ENCODE measurements at regions not wholly inside any gene's neighbourhood (a gene's known extent, or its start where the extent isn't known, plus 50 kb on each side); places are given as distances from the start of the nearest gene placed in this dataset.

- Histone ChIP-seq H3K9ac (ENCODE audit: low read length) (no peak overlapping the region), H3K9me3 (ENCODE audit: control insufficient read depth, low read length) (no peaks in the 10 kb centered on the region)
- 11% methylated on average over 4 of the region's 5 CpGs for WGBS
Observed at GRCh38 chr9:90142580-90142979, 500.0 kb downstream of the DIRAS2 start.

GRCh38 chr9:90147426-90147825, 495.2 kb downstream of the DIRAS2 start:
- no peak overlapping the region for H3K23ac ChIP-seq (ENCODE audit: low read length in 2 of 2)
- no peak for DNase-seq
- H3K9me3 ChIP-seq (ENCODE audit: control insufficient read depth, low read length) = no peaks in the 10 kb centered on the region
- no peak overlapping the region for H2AK5ac ChIP-seq (ENCODE audit: low read length, severe bottlenecking)
- no peaks in the 10 kb centered on the region for H3K79me1 ChIP-seq (replicated peaks; ENCODE audit: low read length, poor library complexity, severe bottlenecking)
- H2BK5ac ChIP-seq (ENCODE audit: low read depth, low read length, poor library complexity, severe bottlenecking) = no peak overlapping the region
- no peak overlapping the region for H3K14ac ChIP-seq (ENCODE audit: low read length in 2 of 2)
- H3K4me1 ChIP-seq (ENCODE audit: control insufficient read depth, insufficient read depth, low read depth, low read length) = no peaks in the 10 kb centered on the region
- H3K4me2 ChIP-seq (ENCODE audit: low read length, poor library complexity, severe bottlenecking) = no peak overlapping the region
- no peak overlapping the region for H3K4me3 ChIP-seq (ENCODE audit: insufficient read depth in 1 of 2, low read depth in 1 of 2, low read length in 2 of 2)
- H3K27ac ChIP-seq (ENCODE audit: low read length, poor library complexity, severe bottlenecking) = no peak overlapping the region
- no peak overlapping the region for H2BK12ac ChIP-seq (ENCODE audit: low read length in 2 of 2)
- H4K8ac ChIP-seq (ENCODE audit: low read length) = no peak overlapping the region
- no peak overlapping the region for H2BK15ac ChIP-seq (ENCODE audit: low read depth, poor library complexity, severe bottlenecking)
- H3K27me3 ChIP-seq (ENCODE audit: control insufficient read depth in 1 of 2, insufficient read depth in 1 of 2, low read length in 2 of 2) = no peaks in the 10 kb centered on the region
- no peak overlapping the region for H2AFZ ChIP-seq (ENCODE audit: low read depth, low read length)
- H3K18ac ChIP-seq (ENCODE audit: low read depth in 1 of 2, low read length in 2 of 2) = no peak overlapping the region
- no peak overlapping the region for H2BK120ac ChIP-seq (ENCODE audit: low read depth, low read length)
- H4K91ac ChIP-seq (ENCODE audit: low read length) = no peak overlapping the region
- 80% methylated on average over 2 of the region's 3 CpGs for WGBS
- H3K36me3 ChIP-seq (ENCODE audit: control insufficient read depth in 1 of 2, insufficient read depth in 2 of 2, low read depth in 1 of 2, low read length in 2 of 2) = no peaks in the 10 kb centered on the region
- no peak overlapping the region for H3K4ac ChIP-seq (ENCODE audit: low read depth in 1 of 2, low read length in 2 of 2)
- H3K9ac ChIP-seq (ENCODE audit: low read length) = no peak overlapping the region

More at GRCh38 chr9:90142580-90142979, 500.0 kb downstream of the DIRAS2 start:
- Histone ChIP-seq H3K27ac (ENCODE audit: low read length, poor library complexity, severe bottlenecking) (no peak overlapping the region), H4K91ac (ENCODE audit: low read length) (no peak overlapping the region), H3K18ac (ENCODE audit: low read depth in 1 of 2, low read length in 2 of 2) (no peak overlapping the region), H2BK15ac (ENCODE audit: low read depth, poor library complexity, severe bottlenecking) (no peak overlapping the region), H3K4me3 (ENCODE audit: insufficient read depth in 1 of 2, low read depth in 1 of 2, low read length in 2 of 2) (no peak overlapping the region), H3K4me1 (ENCODE audit: control insufficient read depth, insufficient read depth, low read depth, low read length) (no peaks in the 10 kb centered on the region), H3K79me1 (replicated peaks; ENCODE audit: low read length, poor library complexity, severe bottlenecking) (no peaks in the 10 kb centered on the region), H2BK5ac (ENCODE audit: low read depth, low read length, poor library complexity, severe bottlenecking) (no peak overlapping the region), H3K4me2 (ENCODE audit: low read length, poor library complexity, severe bottlenecking) (no peak overlapping the region), H4K8ac (ENCODE audit: low read length) (no peak overlapping the region), H2AK5ac (ENCODE audit: low read length, severe bottlenecking) (no peak overlapping the region), H3K23ac (ENCODE audit: low read length in 2 of 2) (no peak overlapping the region), H3K4ac (ENCODE audit: low read depth in 1 of 2, low read length in 2 of 2) (no peak overlapping the region), H2BK120ac (ENCODE audit: low read depth, low read length) (no peak overlapping the region), H2AFZ (ENCODE audit: low read depth, low read length) (no peak overlapping the region), H3K36me3 (ENCODE audit: control insufficient read depth in 1 of 2, insufficient read depth in 2 of 2, low read depth in 1 of 2, low read length in 2 of 2) (no peaks in the 10 kb centered on the region), H2BK12ac (ENCODE audit: low read length in 2 of 2) (no peak overlapping the region), H3K14ac (ENCODE audit: low read length in 2 of 2) (no peak overlapping the region), H3K27me3 (ENCODE audit: control insufficient read depth in 1 of 2, insufficient read depth in 1 of 2, low read length in 2 of 2) (peaks cover 0 to 5% of the 10 kb centered on the region in 2 experiments)
- DNase-seq = peak; percentile 50

GRCh38 chr9:90156318-90156717, 486.3 kb downstream of the DIRAS2 start:
- Histone ChIP-seq H3K4me1 (ENCODE audit: control insufficient read depth, insufficient read depth, low read depth, low read length) (no peaks in the 10 kb centered on the region), H2BK120ac (ENCODE audit: low read depth, low read length) (no peak overlapping the region), H4K91ac (ENCODE audit: low read length) (no peak overlapping the region), H3K9ac (ENCODE audit: low read length) (no peak overlapping the region), H2BK12ac (ENCODE audit: low read length in 2 of 2) (no peak overlapping the region), H4K8ac (ENCODE audit: low read length) (no peak overlapping the region), H3K36me3 (ENCODE audit: control insufficient read depth in 1 of 2, insufficient read depth in 2 of 2, low read depth in 1 of 2, low read length in 2 of 2) (no peaks in the 10 kb centered on the region), H3K18ac (ENCODE audit: low read depth in 1 of 2, low read length in 2 of 2) (no peak overlapping the region), H3K4me3 (ENCODE audit: insufficient read depth in 1 of 2, low read depth in 1 of 2, low read length in 2 of 2) (no peak overlapping the region), H2AFZ (ENCODE audit: low read depth, low read length) (no peak overlapping the region), H3K4ac (ENCODE audit: low read depth in 1 of 2, low read length in 2 of 2) (no peak overlapping the region), H3K79me1 (replicated peaks; ENCODE audit: low read length, poor library complexity, severe bottlenecking) (no peaks in the 10 kb centered on the region), H3K27me3 (ENCODE audit: control insufficient read depth in 1 of 2, insufficient read depth in 1 of 2, low read length in 2 of 2) (peaks cover 0 to 20% of the 10 kb centered on the region in 2 experiments), H3K9me3 (ENCODE audit: control insufficient read depth, low read length) (no peaks in the 10 kb centered on the region), H3K4me2 (ENCODE audit: low read length, poor library complexity, severe bottlenecking) (no peak overlapping the region), H2BK15ac (ENCODE audit: low read depth, poor library complexity, severe bottlenecking) (no peak overlapping the region), H3K14ac (ENCODE audit: low read length in 2 of 2) (no peak overlapping the region), H2AK5ac (ENCODE audit: low read length, severe bottlenecking) (no peak overlapping the region), H2BK5ac (ENCODE audit: low read depth, low read length, poor library complexity, severe bottlenecking) (no peak overlapping the region), H3K27ac (ENCODE audit: low read length, poor library complexity, severe bottlenecking) (no peak overlapping the region), H3K23ac (ENCODE audit: low read length in 2 of 2) (no peak overlapping the region)
- no peak for DNase-seq
- 90% methylated on average over 2 of the region's 2 CpGs for WGBS

- DNase-seq = no peak
- H2BK12ac ChIP-seq (ENCODE audit: low read length in 2 of 2) = no peak overlapping the region
- peak overlapping the region in 1 of 2 experiments; percentile 44 for H3K14ac ChIP-seq (ENCODE audit: low read length in 2 of 2)
- H2BK120ac ChIP-seq (ENCODE audit: low read depth, low read length) = no peak overlapping the region
- H2BK15ac ChIP-seq (ENCODE audit: low read depth, poor library complexity, severe bottlenecking) = no peak overlapping the region
- H3K23ac ChIP-seq (ENCODE audit: low read length in 2 of 2) = no peak overlapping the region
- H3K4me1 ChIP-seq (ENCODE audit: control insufficient read depth, insufficient read depth, low read depth, low read length) = no peaks in the 10 kb centered on the region
- H3K9ac ChIP-seq (ENCODE audit: low read length) = no peak overlapping the region
- H2AFZ ChIP-seq (ENCODE audit: low read depth, low read length) = no peak overlapping the region
- no peak overlapping the region for H3K18ac ChIP-seq (ENCODE audit: low read depth in 1 of 2, low read length in 2 of 2)
- H3K9me3 ChIP-seq (ENCODE audit: control insufficient read depth, low read length) = no peaks in the 10 kb centered on the region
- no peaks in the 10 kb centered on the region for H3K79me1 ChIP-seq (replicated peaks; ENCODE audit: low read length, poor library complexity, severe bottlenecking)
- no peak overlapping the region for H4K91ac ChIP-seq (ENCODE audit: low read length)
- H2BK5ac ChIP-seq (ENCODE audit: low read depth, low read length, poor library complexity, severe bottlenecking) = no peak overlapping the region
- H3K4me3 ChIP-seq (ENCODE audit: insufficient read depth in 1 of 2, low read depth in 1 of 2, low read length in 2 of 2) = no peak overlapping the region
- no peak overlapping the region for H4K8ac ChIP-seq (ENCODE audit: low read length)
- 90% methylated on average over 5 of the region's 5 CpGs for WGBS
- H3K4me2 ChIP-seq (ENCODE audit: low read length, poor library complexity, severe bottlenecking) = no peak overlapping the region
- peaks cover 3 to 18% of the 10 kb centered on the region in 2 experiments for H3K27me3 ChIP-seq (ENCODE audit: control insufficient read depth in 1 of 2, insufficient read depth in 1 of 2, low read length in 2 of 2)
- H3K27ac ChIP-seq (ENCODE audit: low read length, poor library complexity, severe bottlenecking) = no peak overlapping the region
- H2AK5ac ChIP-seq (ENCODE audit: low read length, severe bottlenecking) = no peak overlapping the region
- no peak overlapping the region for H3K4ac ChIP-seq (ENCODE audit: low read depth in 1 of 2, low read length in 2 of 2)
- H3K36me3 ChIP-seq (ENCODE audit: control insufficient read depth in 1 of 2, insufficient read depth in 2 of 2, low read depth in 1 of 2, low read length in 2 of 2) = no peaks in the 10 kb centered on the region
Observed at GRCh38 chr9:90162326-90162725, 480.3 kb downstream of the DIRAS2 start.
